ENCODE measurements at regions not wholly inside any gene's neighbourhood (a gene's known extent, or its start where the extent isn't known, plus 50 kb on each side); places are given as distances from the start of the nearest gene placed in this dataset.

GRCh38 chrX:116306218-116306617, 130.2 kb upstream of the SLC6A14 start:
- TF ChIP-seq POLR2AphosphoS5 (IDR thresholded peaks at IDR 0.05; ENCODE audit: insufficient read depth in 1 of 2, low read depth in 1 of 2): no peak
- TF ChIP-seq CTCF (IDR thresholded peaks at IDR 0.05): no peak
- no peak for TF ChIP-seq POLR2A (IDR thresholded peaks at IDR 0.05)

All from vagina (tissue), 2 donors.